ENCODE measurements at regions not wholly inside any gene's neighbourhood (a gene's known extent, or its start where the extent isn't known, plus 50 kb on each side); places are given as distances from the start of the nearest gene placed in this dataset.

GRCh38 chr3:27576171-27576570 is 92.0 kb upstream of the SLC4A7 start:
- H3K27ac ChIP-seq (ENCODE audit: low read depth in 2 of 2, low read length in 1 of 2): no peak overlapping the region
- H3K36me3 ChIP-seq (replicated peaks in 1 of 2; ENCODE audit: control insufficient read depth in 1 of 2, insufficient read depth in 2 of 2, low read length in 1 of 2): no peaks in the 10 kb centered on the region
- H3K4me1 ChIP-seq (ENCODE audit: control insufficient read depth in 1 of 2, insufficient read depth in 2 of 2, low read depth in 1 of 2, low read length in 1 of 2): no peaks in the 10 kb centered on the region; a peak in 1 of 4 replicates
- no peak overlapping the region for H2AFZ ChIP-seq (ENCODE audit: low read depth)
- ChIA-PET POLR2A (no interaction called here), CTCF (no interaction called here)
- H3K9me2 ChIP-seq: no peaks in the 10 kb centered on the region
- no peaks in the 10 kb centered on the region for H3K9me3 ChIP-seq
- no peak overlapping the region for H3K9ac ChIP-seq
- DNase-seq: no peak
- no peaks in the 10 kb centered on the region for H3K27me3 ChIP-seq (ENCODE audit: insufficient read depth)
- 75% methylated on average over 3 of the region's 3 CpGs for WGBS (ENCODE audit: low lambda C conversion rate)
- no peaks in the 10 kb centered on the region for H3K79me2 ChIP-seq (ENCODE audit: insufficient read depth)
- H3K4me2 ChIP-seq: no peak overlapping the region
- no peaks in the 10 kb centered on the region for H3F3A ChIP-seq (replicated peaks; ENCODE audit: insufficient read depth)
- H3K4me3 ChIP-seq (ENCODE audit: low read depth in 2 of 2, low read length in 1 of 2): no peak overlapping the region
- no peak for TF ChIP-seq IRF3 (IDR thresholded peaks at IDR 0.05; ENCODE audit: low read depth, low read length)
- TF ChIP-seq SMC3 (IDR thresholded peaks at IDR 0.05; ENCODE audit: low read depth, low read length): no peak
- no peak for TF ChIP-seq MEF2A (IDR thresholded peaks at IDR 0.05; ENCODE audit: borderline replicate concordance, low read depth)
- TF ChIP-seq RAD21 (IDR thresholded peaks at IDR 0.05; ENCODE audit: low read length): no peak
- TF ChIP-seq RXRA (IDR thresholded peaks at IDR 0.05; ENCODE audit: borderline replicate concordance, low read depth): no peak
- no peak for TF ChIP-seq EZH2phosphoT487 (IDR thresholded peaks at IDR 0.05; ENCODE audit: borderline replicate concordance, low read depth)
- no peak for TF ChIP-seq RFX5 (IDR thresholded peaks at IDR 0.05; ENCODE audit: low read length)
- no peak for TF ChIP-seq USF2 (IDR thresholded peaks at IDR 0.05; ENCODE audit: borderline replicate concordance, low read depth, low read length)
- no peak for TF ChIP-seq ELF1 (IDR thresholded peaks at IDR 0.05)
- no peak for TF ChIP-seq JUND (IDR thresholded peaks at IDR 0.05)
- no peak for TF ChIP-seq RCOR1 (IDR thresholded peaks at IDR 0.05; ENCODE audit: low read length)
- TF ChIP-seq USF1 (IDR thresholded peaks at IDR 0.05; ENCODE audit: borderline replicate concordance, low read depth): no peak
- TF ChIP-seq NRF1 (IDR thresholded peaks at IDR 0.05; ENCODE audit: low read depth, low read length): no peak
- TF ChIP-seq GABPA (IDR thresholded peaks at IDR 0.05; ENCODE audit: low read depth): no peak
- no peak for TF ChIP-seq TCF12 (IDR thresholded peaks at IDR 0.05)
- no peak for TF ChIP-seq ZBTB33 (IDR thresholded peaks at IDR 0.05; ENCODE audit: borderline replicate concordance, low read depth)
- no peaks in the 10 kb centered on the region for H4K20me1 ChIP-seq (ENCODE audit: insufficient read depth)
